ENCODE measurements at regions not wholly inside any gene's neighbourhood (a gene's known extent, or its start where the extent isn't known, plus 50 kb on each side); places are given as distances from the start of the nearest gene placed in this dataset.

GRCh38 chr2:204060841-204061240 lies 124.3 kb downstream of the ICOS start:
- TF ChIP-seq POLR2A (IDR thresholded peaks at IDR 0.05) (no peak), CTCF (IDR thresholded peaks at IDR 0.05) (no peak)

All from uterus (tissue), 2 donors.